ENCODE measurements at regions not wholly inside any gene's neighbourhood (a gene's known extent, or its start where the extent isn't known, plus 50 kb on each side); places are given as distances from the start of the nearest gene placed in this dataset.

- H3K9ac ChIP-seq (ENCODE audit: low read length): no peak overlapping the region
- FAIRE-seq: no peak
- TF ChIP-seq CTCF (IDR thresholded peaks at IDR 0.05; ENCODE audit: insufficient read depth, low read depth, low read length) (no peak), EZH2 (IDR thresholded peaks at IDR 0.05; ENCODE audit: insufficient read depth, low read length) (no peak)
- H3K27me3 ChIP-seq (ENCODE audit: insufficient read depth, low read length): no peaks in the 10 kb centered on the region
- no peaks in the 10 kb centered on the region for H3K36me3 ChIP-seq (ENCODE audit: insufficient read depth, low read length)
- H3K4me2 ChIP-seq (ENCODE audit: low read length): no peak overlapping the region
- no peaks in the 10 kb centered on the region for H3K36me3 Mint-ChIP-seq (ENCODE audit: low read depth, unreplicated experiment)
- no peak overlapping the region for H3K27ac Mint-ChIP-seq (ENCODE audit: unreplicated experiment)
- H3K79me2 ChIP-seq (ENCODE audit: insufficient read depth, low read length): no peaks in the 10 kb centered on the region
- peaks cover 7% of the 10 kb centered on the region for H3K27me3 Mint-ChIP-seq (ENCODE audit: low read depth, unreplicated experiment)
- H3K9me3 ChIP-seq (ENCODE audit: insufficient read depth, low read depth, low read length): no peaks in the 10 kb centered on the region
- no peak overlapping the region for H3K4me3 ChIP-seq (ENCODE audit: insufficient read depth, low read depth, low read length)
- H2AFZ ChIP-seq (ENCODE audit: low read depth, low read length): no peak overlapping the region
- DNase-seq (ENCODE audit: low read depth): no peak
- H3K4me3 Mint-ChIP-seq (ENCODE audit: unreplicated experiment): no peak overlapping the region
- no peaks in the 10 kb centered on the region for H3K4me1 ChIP-seq (ENCODE audit: insufficient read depth, low read length)
- no peaks in the 10 kb centered on the region for H4K20me1 ChIP-seq (ENCODE audit: insufficient read depth, low read length)
- no peak overlapping the region for H3K27ac ChIP-seq (ENCODE audit: low read depth, low read length)
- H3K4me1 Mint-ChIP-seq (ENCODE audit: low read depth, unreplicated experiment): no peaks in the 10 kb centered on the region
- H3K9me3 Mint-ChIP-seq (ENCODE audit: unreplicated experiment): no peaks in the 10 kb centered on the region
Observed at GRCh38 chr6:105786890-105787655, 299.1 kb upstream of the PRDM1 start.

GRCh38 chr6:105786449-105786848 is 299.7 kb upstream of the PRDM1 start:
- H3K27me3 Mint-ChIP-seq (ENCODE audit: low read depth, unreplicated experiment): peaks cover 7% of the 10 kb centered on the region
- no peaks in the 10 kb centered on the region for H3K9me3 Mint-ChIP-seq (ENCODE audit: unreplicated experiment)
- H3K36me3 ChIP-seq (ENCODE audit: insufficient read depth, low read length): no peaks in the 10 kb centered on the region
- no peak overlapping the region for H3K4me2 ChIP-seq (ENCODE audit: low read length)
- H3K9me3 ChIP-seq (ENCODE audit: insufficient read depth, low read depth, low read length): no peaks in the 10 kb centered on the region
- H3K27ac Mint-ChIP-seq (ENCODE audit: unreplicated experiment): no peak overlapping the region
- TF ChIP-seq EZH2 (IDR thresholded peaks at IDR 0.05; ENCODE audit: insufficient read depth, low read length) (no peak), CTCF (IDR thresholded peaks at IDR 0.05; ENCODE audit: insufficient read depth, low read depth, low read length) (no peak)
- DNase-seq (ENCODE audit: low read depth): no peak
- H3K9ac ChIP-seq (ENCODE audit: low read length): no peak overlapping the region
- no peak for FAIRE-seq
- no peaks in the 10 kb centered on the region for H3K79me2 ChIP-seq (ENCODE audit: insufficient read depth, low read length)
- no peaks in the 10 kb centered on the region for H4K20me1 ChIP-seq (ENCODE audit: insufficient read depth, low read length)
- no peaks in the 10 kb centered on the region for H3K36me3 Mint-ChIP-seq (ENCODE audit: low read depth, unreplicated experiment)
- no peak overlapping the region for H3K27ac ChIP-seq (ENCODE audit: low read depth, low read length)
- no peak overlapping the region for H2AFZ ChIP-seq (ENCODE audit: low read depth, low read length)
- H3K4me1 Mint-ChIP-seq (ENCODE audit: low read depth, unreplicated experiment): no peaks in the 10 kb centered on the region
- no peak overlapping the region for H3K4me3 Mint-ChIP-seq (ENCODE audit: unreplicated experiment)
- no peaks in the 10 kb centered on the region for H3K4me1 ChIP-seq (ENCODE audit: insufficient read depth, low read length)
- H3K4me3 ChIP-seq (ENCODE audit: insufficient read depth, low read depth, low read length): no peak overlapping the region
- no peaks in the 10 kb centered on the region for H3K27me3 ChIP-seq (ENCODE audit: insufficient read depth, low read length)
